Peyer's patch (tissue), 4 donors: ENCODE measurements at regions not wholly inside any gene's neighbourhood (a gene's known extent, or its start where the extent isn't known, plus 50 kb on each side); places are given as distances from the start of the nearest gene placed in this dataset.

Source experiments
- POLR2A ChIP-seq, 2 donors: fragments of 450-650 bp; IDR thresholded peaks; one replicate each; pipeline ENCODE4 v1.5.1; 2017; ENCODE audit warnings: antibody characterized with exemption in 2 of 2, mild to moderate bottlenecking in 2 of 2, moderate library complexity in 2 of 2
- TF ChIP-seq, protein P1 (sequence below), 6 experiments: fragments of 450-650 bp in 4 of 6; fragments of 200-600 bp in 2 of 6; sonication (generic) in 1 of 6; IDR thresholded peaks; one replicate each; pipeline ENCODE4 v1.5.1; 2017 to 2019; ENCODE audit warnings: antibody characterized with exemption in 6 of 6, mild to moderate bottlenecking in 3 of 6, moderate library complexity in 1 of 6

DNA sequence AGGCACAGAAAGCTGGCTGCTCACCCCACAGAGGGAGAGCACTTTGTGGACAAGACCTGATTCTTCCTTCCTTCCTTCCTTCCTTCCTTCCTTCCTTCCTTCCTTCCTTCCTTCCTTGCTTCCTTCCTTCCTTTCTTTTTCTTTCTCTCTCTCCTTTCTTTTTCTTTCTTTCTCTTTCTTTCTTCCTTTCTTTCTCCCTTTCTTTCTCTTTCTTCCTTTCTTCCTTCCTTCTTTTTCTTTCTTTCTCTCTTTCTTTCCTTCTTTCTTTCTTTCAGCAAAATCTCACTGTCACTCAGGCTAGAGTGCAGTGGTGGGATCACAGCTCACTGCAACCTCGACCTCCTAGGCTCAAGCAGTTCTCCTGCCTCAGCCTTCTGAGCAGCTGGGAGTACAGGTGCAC lies 263.9 kb downstream of the UQCRFS1 start:
- no peak for TF ChIP-seq POLR2A (IDR thresholded peaks at IDR 0.05)
- TF ChIP-seq, protein P1, sequence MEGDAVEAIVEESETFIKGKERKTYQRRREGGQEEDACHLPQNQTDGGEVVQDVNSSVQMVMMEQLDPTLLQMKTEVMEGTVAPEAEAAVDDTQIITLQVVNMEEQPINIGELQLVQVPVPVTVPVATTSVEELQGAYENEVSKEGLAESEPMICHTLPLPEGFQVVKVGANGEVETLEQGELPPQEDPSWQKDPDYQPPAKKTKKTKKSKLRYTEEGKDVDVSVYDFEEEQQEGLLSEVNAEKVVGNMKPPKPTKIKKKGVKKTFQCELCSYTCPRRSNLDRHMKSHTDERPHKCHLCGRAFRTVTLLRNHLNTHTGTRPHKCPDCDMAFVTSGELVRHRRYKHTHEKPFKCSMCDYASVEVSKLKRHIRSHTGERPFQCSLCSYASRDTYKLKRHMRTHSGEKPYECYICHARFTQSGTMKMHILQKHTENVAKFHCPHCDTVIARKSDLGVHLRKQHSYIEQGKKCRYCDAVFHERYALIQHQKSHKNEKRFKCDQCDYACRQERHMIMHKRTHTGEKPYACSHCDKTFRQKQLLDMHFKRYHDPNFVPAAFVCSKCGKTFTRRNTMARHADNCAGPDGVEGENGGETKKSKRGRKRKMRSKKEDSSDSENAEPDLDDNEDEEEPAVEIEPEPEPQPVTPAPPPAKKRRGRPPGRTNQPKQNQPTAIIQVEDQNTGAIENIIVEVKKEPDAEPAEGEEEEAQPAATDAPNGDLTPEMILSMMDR (IDR thresholded peaks at IDR 0.05) = no peak
